DND-41 (cell line): ENCODE measurements at regions not wholly inside any gene's neighbourhood (a gene's known extent, or its start where the extent isn't known, plus 50 kb on each side); places are given as distances from the start of the nearest gene placed in this dataset.

Source experiments
- EZH2 ChIP-seq: IDR thresholded peaks from 3 replicates; pipeline ENCODE4 v1.6.1; 2012; ENCODE audit warnings: borderline replicate concordance, low read depth, mild to moderate bottlenecking, moderate library complexity, low read length, inconsistent platforms; ENCODE audit not compliant: severe bottlenecking
- TF ChIP-seq, protein P1 (sequence below): IDR thresholded peaks from 2 replicates; pipeline ENCODE4 v1.5.1; 2012; ENCODE audit warnings: borderline replicate concordance, low read length, moderate library complexity, mild to moderate bottlenecking; ENCODE audit not compliant: poor library complexity, severe bottlenecking; ENCODE audit errors: extremely low read depth

DNA sequence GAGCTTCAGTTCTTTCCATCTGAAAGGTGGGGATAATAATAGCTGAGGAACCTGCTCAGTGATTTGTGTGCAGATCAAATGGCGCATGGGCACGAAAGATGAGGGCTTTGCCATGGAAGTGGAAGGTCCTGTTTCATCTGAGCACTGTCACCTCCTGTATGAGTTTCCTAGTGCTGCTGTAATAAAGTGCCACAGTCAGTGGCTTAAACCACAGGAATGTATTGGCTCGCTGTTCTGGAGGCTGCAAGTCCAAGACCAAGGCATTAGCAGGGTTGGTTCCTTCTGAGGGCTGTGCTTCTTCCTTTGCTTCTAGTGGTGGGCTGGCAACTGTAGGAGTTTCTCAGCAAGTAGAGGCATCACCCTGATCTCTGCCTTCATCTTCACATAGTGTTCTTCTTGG is 51.1 kb upstream of the RBM15 start:
- TF ChIP-seq, protein P1, sequence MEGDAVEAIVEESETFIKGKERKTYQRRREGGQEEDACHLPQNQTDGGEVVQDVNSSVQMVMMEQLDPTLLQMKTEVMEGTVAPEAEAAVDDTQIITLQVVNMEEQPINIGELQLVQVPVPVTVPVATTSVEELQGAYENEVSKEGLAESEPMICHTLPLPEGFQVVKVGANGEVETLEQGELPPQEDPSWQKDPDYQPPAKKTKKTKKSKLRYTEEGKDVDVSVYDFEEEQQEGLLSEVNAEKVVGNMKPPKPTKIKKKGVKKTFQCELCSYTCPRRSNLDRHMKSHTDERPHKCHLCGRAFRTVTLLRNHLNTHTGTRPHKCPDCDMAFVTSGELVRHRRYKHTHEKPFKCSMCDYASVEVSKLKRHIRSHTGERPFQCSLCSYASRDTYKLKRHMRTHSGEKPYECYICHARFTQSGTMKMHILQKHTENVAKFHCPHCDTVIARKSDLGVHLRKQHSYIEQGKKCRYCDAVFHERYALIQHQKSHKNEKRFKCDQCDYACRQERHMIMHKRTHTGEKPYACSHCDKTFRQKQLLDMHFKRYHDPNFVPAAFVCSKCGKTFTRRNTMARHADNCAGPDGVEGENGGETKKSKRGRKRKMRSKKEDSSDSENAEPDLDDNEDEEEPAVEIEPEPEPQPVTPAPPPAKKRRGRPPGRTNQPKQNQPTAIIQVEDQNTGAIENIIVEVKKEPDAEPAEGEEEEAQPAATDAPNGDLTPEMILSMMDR, result no peak
- TF ChIP-seq EZH2, result no peak
